Panc1 (cell line): ENCODE measurements at regions not wholly inside any gene's neighbourhood (a gene's known extent, or its start where the extent isn't known, plus 50 kb on each side); places are given as distances from the start of the nearest gene placed in this dataset.

Source experiments
- ATAC-seq: fragments of 200-7000 bp; cut with Tn5 transposase; 2 replicates; pipeline ENCODE4 v1.9.1; 2020; ENCODE audit warnings: mild to moderate bottlenecking, moderate library complexity
- BruUV-seq: library from RNA; stranded (reverse); fragments of 400-500 nt; replicated peaks from 2 replicates; lab custom pipeline; 2021; lab: Mats Ljungman, UMichigan
- CTCF ChIA-PET: fragments of 300-600 bp; sonication (Branson Sonifier 250); formaldehyde crosslinking; loops from one replicate; lab custom pipeline; 2022; ENCODE audit warnings: antibody characterized with exemption; lab: Charles Lee
- POLR2A ChIA-PET: fragments of 300-600 bp; sonication (Branson Sonifier 250); formaldehyde crosslinking; loops from one replicate; lab custom pipeline; 2022; ENCODE audit warnings: antibody characterized with exemption; lab: Charles Lee
- DNase-seq: peaks from one replicate; pipeline ENCODE4 v3.0.0-alpha.2; 2010; ENCODE audit warnings: low read depth, low spot score
- H3K27ac ChIP-seq: 2 replicates; pipeline ENCODE4 v1.5.1; 2011; ENCODE audit warnings: mild to moderate bottlenecking, low read length, inconsistent platforms
- H3K27me3 ChIP-seq: fragments of 200-500 bp; sonication (Bioruptor generic); 2 replicates; pipeline ENCODE4 v1.6.0; 2014; ENCODE audit warnings: low read length, inconsistent platforms; ENCODE audit not compliant: control insufficient read depth, insufficient read depth
- H3K36me3 ChIP-seq: fragments of 200-500 bp; sonication (Bioruptor generic); 2 replicates; pipeline ENCODE4 v1.5.1; 2014; ENCODE audit warnings: inconsistent platforms, mild to moderate bottlenecking, low read length, moderate library complexity; ENCODE audit not compliant: control insufficient read depth, insufficient read depth
- H3K4me1 ChIP-seq: 2 replicates; pipeline ENCODE4 v1.5.1; 2011; ENCODE audit warnings: inconsistent platforms, mild to moderate bottlenecking, low read length, moderate library complexity; ENCODE audit not compliant: control insufficient read depth, insufficient read depth
- H3K4me3 ChIP-seq, 2 experiments: 2 replicates each; pipeline ENCODE4 v1.5.1; 2011 to 2012; ENCODE audit warnings: low read depth in 2 of 2, low read length in 2 of 2, mild to moderate bottlenecking in 2 of 2, inconsistent platforms in 1 of 2, moderate library complexity in 1 of 2
- H3K9me3 ChIP-seq: fragments of 200-500 bp; sonication (Bioruptor generic); 2 replicates; pipeline ENCODE4 v1.5.1; 2014; ENCODE audit warnings: low read depth, mild to moderate bottlenecking, inconsistent platforms, low read length, moderate library complexity; ENCODE audit not compliant: control insufficient read depth, insufficient read depth
- CTCF ChIP-seq: fragments of 450-650 bp; IDR thresholded peaks from 2 replicates; pipeline ENCODE4 v1.5.1; 2017; ENCODE audit warnings: mild to moderate bottlenecking
- POLR2AphosphoS5 ChIP-seq: IDR thresholded peaks from 2 replicates; pipeline ENCODE4 v1.6.1; 2012; ENCODE audit warnings: mild to moderate bottlenecking, low read depth, low read length, moderate library complexity
- REST ChIP-seq, 2 experiments: IDR thresholded peaks; 2 replicates each; pipeline ENCODE4 v1.6.1; 2011 to 2012; ENCODE audit warnings: low read depth in 2 of 2, control low read depth in 1 of 2, low read length in 1 of 2, mild to moderate bottlenecking in 1 of 2, moderate library complexity in 1 of 2; ENCODE audit not compliant: insufficient read depth in 1 of 2
- SIN3A ChIP-seq: IDR thresholded peaks from 2 replicates; pipeline ENCODE4 v1.6.1; 2012; ENCODE audit warnings: low read depth, mild to moderate bottlenecking, low read length, moderate library complexity, borderline replicate concordance; ENCODE audit not compliant: insufficient read depth
- TCF7L2 ChIP-seq: IDR thresholded peaks from 2 replicates; pipeline ENCODE4 v1.6.1; 2011; ENCODE audit warnings: mild to moderate bottlenecking, low read depth, low read length, inconsistent platforms
- in situ Hi-C: cut with HindIII; loops from 2 replicates; pipeline ENCODE4 v1.10.0; 2016; ENCODE audit warnings: low sequenced_read_pairs, low pct_unique_long_range_greater_than_20kb
- intact Hi-C: fragments of 100-400 bp; cut with micrococcal nuclease; formaldehyde crosslinking; loops from one replicate; pipeline ENCODE4 v1.10.0; 2022; ENCODE audit not compliant: unreplicated experiment

GRCh38 chr9:108078811-108079210 is 589.2 kb upstream of the KLF4 start:
- Histone ChIP-seq H3K4me1 (no peaks in the 10 kb centered on the region), H3K9me3 (no peaks in the 10 kb centered on the region), H3K27me3 (no peaks in the 10 kb centered on the region), H3K4me3 (no peak overlapping the region), H3K36me3 (no peaks in the 10 kb centered on the region), H3K27ac (no peak overlapping the region)
- ChIA-PET POLR2A (no interaction called here), CTCF (no interaction called here)
- DNase-seq (no peak), ATAC-seq (no peak)
- intact Hi-C loops (no loop called here), in situ Hi-C loops (no loop called here)
- BruUV-seq: no TSS peak
- TF ChIP-seq REST (IDR thresholded peaks at IDR 0.05; ENCODE audit: insufficient read depth in 1 of 2, low read depth in 2 of 2, low read length in 1 of 2) (no peak), POLR2AphosphoS5 (no peak), CTCF (no peak)

- Histone ChIP-seq H3K36me3 (no peaks in the 10 kb centered on the region), H3K4me3 (no peak overlapping the region), H3K27ac (no peak overlapping the region), H3K4me1 (no peaks in the 10 kb centered on the region), H3K27me3 (no peaks in the 10 kb centered on the region), H3K9me3 (no peaks in the 10 kb centered on the region)
- TF ChIP-seq SIN3A (no peak), CTCF (no peak), POLR2AphosphoS5 (no peak), REST (IDR thresholded peaks at IDR 0.05; ENCODE audit: insufficient read depth in 1 of 2, low read depth in 2 of 2, low read length in 1 of 2) (no peak), TCF7L2 (no peak)
- intact Hi-C loops: no loop called here
- DNase-seq: no peak
- BruUV-seq: no TSS peak
- in situ Hi-C loops: no loop called here
- ChIA-PET POLR2A (no interaction called here), CTCF (no interaction called here)
- ATAC-seq: no peak
Observed at GRCh38 chr9:108078375-108078774, 588.8 kb upstream of the KLF4 start.
